CD4-positive, alpha-beta T cell treated with Interleukin-6 at 100 ng/mL for 8 hours (primary cell): ENCODE measurements at regions not wholly inside any gene's neighbourhood (a gene's known extent, or its start where the extent isn't known, plus 50 kb on each side); places are given as distances from the start of the nearest gene placed in this dataset.
"Not testable (repeated sequence)": the region's sequence is repeated elsewhere in the genome, so short reads cannot be mapped to it uniquely, and the experiment has no call there.

Source experiments
- DNase-seq: peaks from one replicate; pipeline ENCODE4 v3.0.0-alpha.2; 2020; ENCODE audit warnings: mixed read lengths, low spot score

DNA sequence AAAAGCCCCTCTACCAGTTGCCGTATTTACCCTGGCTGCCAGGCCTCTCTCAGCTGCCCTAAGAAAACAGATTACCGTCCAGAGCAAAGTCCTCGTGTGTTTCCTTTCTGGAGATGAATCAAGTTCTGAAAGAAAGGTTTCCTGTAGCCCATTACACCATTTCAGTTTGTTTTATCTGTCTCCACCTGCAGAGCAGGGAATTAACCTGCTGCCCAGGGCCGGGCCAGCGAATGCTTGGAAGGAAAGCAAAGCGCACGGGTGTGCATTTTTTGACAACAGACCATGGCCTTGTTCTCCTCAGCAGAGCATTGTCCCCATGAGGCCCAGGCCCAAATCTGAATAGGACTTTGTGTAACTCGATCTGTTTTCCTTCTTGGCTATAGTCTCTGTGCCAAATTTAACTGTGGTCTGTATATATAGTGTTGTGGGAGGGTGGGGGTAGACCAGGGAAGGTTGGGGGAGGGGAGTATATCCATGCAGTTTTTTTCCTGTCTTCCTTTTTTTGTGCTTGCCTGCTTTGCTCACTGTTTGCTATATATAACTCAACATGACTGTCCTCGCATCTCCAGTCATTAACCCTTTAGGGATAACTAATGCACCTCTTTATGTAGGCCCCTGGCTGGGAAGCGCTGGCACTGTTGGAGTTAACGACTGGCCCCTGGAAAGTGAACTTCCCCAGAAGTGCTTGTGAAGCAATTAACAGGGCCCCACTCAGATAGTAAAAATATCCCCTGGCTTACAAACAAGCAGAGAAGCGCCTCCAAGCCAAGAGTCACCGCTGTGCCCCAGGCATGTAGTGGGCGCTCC lies 174.3 kb upstream of the PLGLB2 start:
- not testable (repeated sequence) for DNase-seq

DNA sequence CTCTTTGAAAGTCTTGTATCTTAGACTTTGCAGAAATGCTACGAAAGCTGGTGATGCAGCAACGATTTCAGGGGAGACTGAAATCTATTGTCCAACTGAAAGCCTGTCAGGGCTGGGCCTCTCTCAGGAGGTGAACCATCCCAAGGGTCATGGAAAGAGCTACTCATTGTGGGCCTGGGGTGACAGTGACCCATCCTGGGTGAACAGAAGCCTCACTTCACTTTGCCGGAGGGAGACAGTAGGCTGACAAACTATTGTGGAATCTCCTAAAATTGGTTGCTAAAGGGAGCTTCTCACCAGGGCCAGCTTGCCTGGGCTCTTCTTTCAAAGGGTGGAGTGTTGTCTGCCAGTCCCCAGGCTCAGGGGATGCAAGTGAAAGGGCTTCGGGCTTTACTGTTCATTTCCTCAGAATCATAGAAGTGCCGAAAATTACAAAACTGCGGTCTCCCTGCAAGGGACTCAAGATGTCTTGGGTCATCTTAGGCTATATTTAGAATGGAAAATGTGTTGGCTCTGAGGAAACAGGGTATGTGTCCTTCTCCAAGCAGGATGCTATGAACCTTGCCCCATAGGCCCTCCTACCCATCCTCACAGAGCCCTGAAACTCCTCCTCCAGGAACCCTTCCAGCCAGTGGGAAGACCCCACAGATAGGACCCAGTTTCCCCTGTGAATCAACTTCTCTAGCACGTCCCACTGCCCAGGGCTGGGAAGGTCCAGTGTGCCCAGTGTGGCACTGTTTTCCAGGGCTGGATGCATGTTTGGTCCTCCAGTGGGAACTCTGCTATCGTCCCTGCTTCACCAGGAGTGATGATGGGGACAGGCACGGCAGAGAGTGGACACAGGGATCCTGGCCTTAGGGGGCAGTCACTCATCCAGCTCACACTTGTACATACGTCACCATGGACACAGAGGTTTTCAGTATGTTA lies 173.4 kb upstream of the PLGLB2 start:
- not testable (repeated sequence) for DNase-seq

GRCh38 chr2:87575138-87575537 lies 172.7 kb upstream of the PLGLB2 start:
- not testable (repeated sequence) for DNase-seq

- not testable (repeated sequence) for DNase-seq
Measured at GRCh38 chr2:87577358-87577757, 170.5 kb upstream of the PLGLB2 start.

- not testable (repeated sequence) for DNase-seq
Measured at GRCh38 chr2:87582152-87582551, 165.7 kb upstream of the PLGLB2 start.

GRCh38 chr2:87582579-87582978 lies 165.3 kb upstream of the PLGLB2 start:
- DNase-seq = not testable (repeated sequence)

DNA sequence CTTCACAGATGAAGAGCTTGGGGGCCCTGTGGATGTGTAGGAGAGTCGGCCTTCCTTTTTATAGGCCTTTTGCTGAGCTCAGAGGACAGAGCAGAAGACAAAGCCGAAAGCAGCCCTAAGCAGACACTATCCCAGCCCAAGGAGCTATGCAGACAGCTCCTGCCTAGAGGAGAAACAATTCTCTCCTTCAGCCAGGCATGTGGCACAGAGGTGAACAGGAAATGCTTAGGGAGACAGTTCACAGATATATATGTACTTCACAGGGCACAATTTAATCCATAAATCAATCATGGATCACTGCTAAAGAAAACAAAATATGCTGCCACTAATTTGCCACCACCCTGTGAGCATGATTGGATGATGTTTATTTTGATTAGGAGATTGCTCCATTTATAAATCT lies 164.5 kb upstream of the PLGLB2 start:
- DNase-seq = not testable (repeated sequence)

DNA sequence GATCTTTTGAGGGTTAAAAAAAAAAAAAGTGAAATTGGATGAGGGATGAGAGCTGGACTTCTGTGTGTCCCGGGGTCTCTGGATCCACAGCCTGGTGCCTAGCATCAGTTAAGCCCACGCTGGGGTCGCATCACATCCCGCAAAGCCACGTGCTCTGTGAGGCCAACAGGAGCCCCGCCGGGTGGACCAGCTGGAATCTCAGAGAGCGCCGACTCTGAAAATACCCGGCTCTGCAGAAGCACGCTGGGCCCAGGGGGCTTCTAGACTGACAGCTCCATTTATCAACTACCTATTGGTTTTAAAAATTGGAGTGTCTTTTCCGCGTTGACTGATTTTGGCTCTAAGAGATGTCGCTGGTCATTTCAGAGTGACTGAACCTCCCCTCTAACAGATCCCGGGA lies 164.1 kb upstream of the PLGLB2 start:
- DNase-seq = not testable (repeated sequence)

GRCh38 chr2:87584268-87584906 lies 163.5 kb upstream of the PLGLB2 start:
- not testable (repeated sequence) for DNase-seq

GRCh38 chr2:87587934-87588333 lies 160.0 kb upstream of the PLGLB2 start:
- not testable (repeated sequence) for DNase-seq

DNA sequence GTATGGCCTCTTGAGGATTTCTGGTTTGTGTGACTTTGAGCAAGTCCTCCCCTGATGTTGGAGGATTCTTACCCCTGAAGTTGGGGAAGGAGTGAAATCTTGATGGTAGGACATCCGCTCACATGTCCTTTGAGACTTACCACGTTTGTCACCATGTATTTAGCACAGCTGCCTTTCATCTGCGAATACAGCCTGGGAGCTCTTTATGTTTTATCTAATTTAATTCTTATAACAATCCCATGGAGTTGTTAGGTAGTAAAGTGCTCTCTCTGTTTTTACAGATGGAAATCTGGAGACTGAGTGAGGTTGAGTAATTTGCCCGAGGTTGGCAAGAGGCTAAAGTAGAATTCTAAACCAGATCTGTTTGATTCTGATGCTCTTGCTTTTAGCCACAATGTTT lies 154.9 kb upstream of the PLGLB2 start:
- DNase-seq = not testable (repeated sequence)

DNA sequence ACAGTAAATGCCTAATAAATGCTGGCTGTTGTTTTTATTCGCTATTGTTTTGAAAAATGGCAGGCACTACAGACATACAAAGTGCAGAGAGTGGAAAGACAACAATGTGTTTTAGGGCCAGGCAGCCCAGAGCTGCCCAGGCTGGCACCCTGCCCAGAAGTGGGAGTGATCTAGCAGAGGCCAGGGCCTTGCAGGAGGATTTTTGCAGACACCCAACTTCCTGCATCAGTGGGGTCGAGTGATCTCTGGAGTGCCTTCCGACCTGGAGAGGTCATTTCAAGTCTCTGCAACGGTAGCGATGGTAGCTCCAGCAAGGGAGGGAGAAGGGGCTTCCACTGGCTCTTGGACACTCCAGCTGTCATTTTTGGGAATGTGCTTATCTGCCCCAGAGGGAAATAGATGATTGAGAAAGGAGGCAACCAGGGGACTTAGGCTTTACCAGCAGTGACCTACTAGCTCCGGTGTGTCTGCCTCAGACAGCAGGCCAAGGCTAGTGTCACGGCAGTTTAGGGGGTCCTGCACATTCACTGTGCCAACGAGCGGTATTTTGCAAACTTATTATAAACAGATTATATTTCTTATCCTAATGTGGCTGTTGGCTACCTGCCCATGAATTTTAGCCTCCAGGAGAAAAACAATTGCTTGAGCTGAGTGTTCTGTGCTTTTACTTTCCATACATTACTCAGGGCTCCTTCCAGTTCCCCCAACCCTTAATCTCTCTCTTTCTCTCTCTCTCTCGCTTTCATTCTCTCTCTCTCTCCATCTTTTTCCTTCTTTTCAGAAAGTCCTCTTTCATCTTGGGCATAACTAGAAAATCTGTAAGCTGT lies 153.9 kb upstream of the PLGLB2 start:
- peak; percentile 36 for DNase-seq

DNA sequence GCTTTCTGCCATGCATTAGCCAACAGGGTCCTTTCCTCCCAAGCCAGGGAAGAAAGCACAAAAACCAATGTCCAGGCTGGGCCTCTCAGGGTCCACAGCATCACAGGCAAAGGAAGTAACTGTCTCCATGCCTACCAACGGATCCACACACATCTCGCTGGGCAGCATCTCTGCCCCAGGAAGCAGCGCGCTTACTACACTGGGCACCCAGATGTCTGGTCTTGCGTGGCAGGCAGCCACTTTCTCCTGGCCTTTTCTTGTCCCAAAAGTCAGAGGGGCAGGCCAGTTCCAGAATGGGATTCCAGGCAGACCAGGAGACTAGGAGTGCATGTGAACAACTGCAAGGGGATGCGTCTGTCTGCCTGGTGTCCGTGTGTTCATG lies 153.3 kb upstream of the PLGLB2 start:
- DNase-seq = not testable (repeated sequence)

GRCh38 chr2:87595017-87595416 lies 152.9 kb upstream of the PLGLB2 start:
- DNase-seq = not testable (repeated sequence)

GRCh38 chr2:87600961-87601360 lies 146.9 kb upstream of the PLGLB2 start:
- DNase-seq = not testable (repeated sequence)

DNA sequence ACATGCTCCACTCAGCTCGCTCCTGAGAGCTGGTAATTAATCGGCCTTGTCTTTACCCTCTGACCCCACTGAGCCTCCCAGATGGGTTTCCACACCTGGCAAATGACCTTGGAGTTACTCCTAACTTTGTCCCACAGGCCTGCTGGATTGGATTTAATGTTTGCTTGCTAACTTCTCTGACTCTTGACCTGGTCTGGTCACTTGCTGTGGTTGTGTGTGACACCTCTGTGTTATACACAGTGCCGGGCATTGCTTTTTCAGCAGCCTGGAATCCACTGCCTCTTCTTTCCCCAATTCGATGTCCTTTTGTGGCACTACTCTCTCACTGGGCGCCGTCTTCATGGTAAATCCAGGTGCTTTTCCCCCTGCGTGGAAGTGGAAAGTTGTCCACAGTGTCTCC lies 145.8 kb upstream of the PLGLB2 start:
- DNase-seq = not testable (repeated sequence)

GRCh38 chr2:87602728-87603127 lies 145.2 kb upstream of the PLGLB2 start:
- DNase-seq = not testable (repeated sequence)

DNA sequence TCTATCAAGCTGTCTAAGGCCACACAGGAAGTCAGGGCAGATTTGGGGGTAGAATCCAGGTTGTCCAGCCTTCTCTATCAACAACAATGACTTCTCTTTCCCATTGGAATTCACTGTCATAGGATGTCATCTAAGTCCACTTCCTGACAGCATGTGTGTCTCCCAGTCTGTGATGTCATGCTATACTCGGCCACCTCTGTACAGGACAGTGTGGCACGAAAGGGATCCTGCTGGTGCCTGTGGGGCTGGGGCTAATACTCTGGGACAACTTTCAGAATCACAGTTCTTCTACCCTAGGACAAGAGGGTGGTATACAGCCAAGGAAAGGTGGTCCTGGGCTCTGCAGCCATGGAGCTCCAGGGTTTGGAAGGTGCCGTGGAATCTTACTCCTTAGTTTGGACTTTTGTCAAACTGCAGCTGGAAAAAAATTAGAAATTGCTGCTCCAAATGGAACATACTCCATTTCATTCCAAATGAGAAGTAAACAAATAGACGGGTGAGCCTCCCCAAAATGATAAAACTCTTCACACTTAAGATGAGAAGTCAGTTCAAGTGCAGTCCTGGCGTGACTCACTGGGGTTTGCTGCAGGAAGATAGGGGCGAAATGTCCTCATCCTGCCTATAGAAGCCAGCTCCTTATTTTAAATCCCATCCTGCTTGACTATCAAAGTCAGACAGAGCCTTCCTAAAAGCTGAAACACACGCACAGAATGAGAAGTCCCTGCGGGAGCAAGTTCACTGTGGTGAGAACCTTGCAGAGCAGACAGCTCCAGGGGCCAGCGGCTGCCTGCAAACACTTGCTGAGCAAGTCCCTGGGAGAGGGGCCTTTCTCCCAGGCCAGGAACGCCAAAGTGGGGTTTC lies 144.2 kb upstream of the PLGLB2 start:
- not testable (repeated sequence) for DNase-seq

DNA sequence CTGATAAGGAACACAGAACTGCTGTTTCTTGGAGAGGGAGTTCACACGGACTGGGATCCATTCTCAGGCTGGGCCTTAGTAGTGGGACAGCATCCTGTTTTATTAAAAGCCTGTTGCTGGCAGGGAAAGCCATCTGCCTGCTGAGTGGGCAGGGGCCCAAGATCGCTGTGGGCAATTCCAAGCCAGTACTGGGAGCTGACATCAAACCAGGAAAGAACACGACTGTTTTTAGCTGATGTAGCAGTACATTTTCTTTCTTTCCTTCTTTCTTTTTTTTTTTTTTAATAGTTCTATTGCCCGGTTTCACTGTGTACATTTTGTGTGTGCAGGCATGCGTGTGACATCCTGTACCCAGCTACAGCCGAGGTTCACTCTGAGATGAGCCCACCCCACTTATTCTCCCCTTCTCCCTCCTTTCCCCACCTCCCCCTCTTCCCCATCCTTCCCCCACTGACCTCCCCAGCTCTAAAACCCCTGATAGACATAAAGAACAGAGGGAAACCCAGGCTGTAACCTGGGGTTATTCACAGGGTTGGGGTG lies 143.5 kb upstream of the PLGLB2 start:
- DNase-seq = not testable (repeated sequence)

DNA sequence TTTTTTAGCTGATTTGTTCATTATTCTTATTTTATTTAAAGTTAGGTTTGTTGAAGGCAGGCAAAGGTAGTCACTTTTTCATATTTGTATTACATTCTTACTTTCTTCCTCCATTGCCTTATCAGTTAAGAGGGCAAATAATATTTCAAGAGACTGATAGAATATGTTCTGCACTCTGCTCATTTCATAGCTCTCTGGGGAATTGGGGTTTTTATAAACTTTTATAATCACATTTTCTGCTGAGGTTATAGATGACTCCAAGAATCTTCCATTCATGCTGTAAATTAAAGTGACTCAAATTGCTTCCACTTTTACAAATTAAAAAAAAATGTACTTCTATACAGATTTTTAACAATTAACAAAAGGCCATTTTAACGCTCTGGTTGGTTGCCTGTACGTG lies 142.9 kb upstream of the PLGLB2 start:
- DNase-seq = not testable (repeated sequence)
